ENCODE measurements at regions not wholly inside any gene's neighbourhood (a gene's known extent, or its start where the extent isn't known, plus 50 kb on each side); places are given as distances from the start of the nearest gene placed in this dataset.

DNA sequence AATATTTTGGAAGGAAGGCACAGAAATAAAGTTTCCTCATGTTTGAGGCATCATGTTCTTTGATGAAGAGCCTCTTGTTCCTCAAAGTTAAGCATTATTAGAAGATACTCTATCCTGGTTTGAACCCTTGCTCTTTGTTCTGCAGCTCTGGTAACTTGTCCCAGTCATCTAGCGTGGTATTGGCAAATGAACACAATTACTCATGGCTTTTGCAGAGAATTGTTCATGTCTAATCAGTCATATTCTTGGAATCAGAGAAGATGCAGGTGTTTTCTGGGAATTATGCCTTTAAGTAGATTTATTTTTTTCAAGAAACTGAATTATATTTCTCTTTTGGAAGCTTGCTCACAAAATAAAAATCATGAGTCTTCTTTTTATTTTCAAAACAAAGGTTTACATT is 52.9 kb upstream of the HPGDS start:
- no peaks in the 10 kb centered on the region for H3K4me1 ChIP-seq
- no peak overlapping the region for H3K27ac ChIP-seq
- no peak for DNase-seq
- H3K27me3 ChIP-seq: no peaks in the 10 kb centered on the region
- H3K9me3 ChIP-seq: no peaks in the 10 kb centered on the region
- TF ChIP-seq CTCF (IDR thresholded peaks at IDR 0.05): no peak
- intact Hi-C loops (cut with DNase I; ENCODE audit: low total_unique reads): no loop called here
- H3K36me3 ChIP-seq: no peaks in the 10 kb centered on the region
- no peak overlapping the region for H3K4me3 ChIP-seq

- H3K4me3 ChIP-seq: no peak overlapping the region
- no peak for TF ChIP-seq CTCF (IDR thresholded peaks at IDR 0.05)
- no peak overlapping the region for H3K27ac ChIP-seq
- H3K27me3 ChIP-seq: no peaks in the 10 kb centered on the region
- no peaks in the 10 kb centered on the region for H3K9me3 ChIP-seq
- no peaks in the 10 kb centered on the region for H3K4me1 ChIP-seq
- H3K36me3 ChIP-seq: no peaks in the 10 kb centered on the region
- DNase-seq: no peak
- intact Hi-C loops (cut with DNase I; ENCODE audit: low total_unique reads): no loop called here
Observed at GRCh38 chr4:94396984-94397383, 54.3 kb upstream of the HPGDS start.

- intact Hi-C loops (cut with DNase I; ENCODE audit: low total_unique reads): no loop called here
- Histone ChIP-seq H3K27ac (no peak overlapping the region), H3K27me3 (no peaks in the 10 kb centered on the region), H3K4me3 (no peak overlapping the region), H3K4me1 (no peaks in the 10 kb centered on the region), H3K36me3 (no peaks in the 10 kb centered on the region), H3K9me3 (no peaks in the 10 kb centered on the region)
- no peak for TF ChIP-seq CTCF (IDR thresholded peaks at IDR 0.05)
- DNase-seq: no peak
Observed at GRCh38 chr4:94397635-94398034, 54.1 kb upstream of the PDLIM5 start.

GRCh38 chr4:94399277-94399676 is 52.5 kb upstream of the PDLIM5 start:
- no peak for DNase-seq
- intact Hi-C loops (cut with DNase I; ENCODE audit: low total_unique reads): no loop called here

DNA sequence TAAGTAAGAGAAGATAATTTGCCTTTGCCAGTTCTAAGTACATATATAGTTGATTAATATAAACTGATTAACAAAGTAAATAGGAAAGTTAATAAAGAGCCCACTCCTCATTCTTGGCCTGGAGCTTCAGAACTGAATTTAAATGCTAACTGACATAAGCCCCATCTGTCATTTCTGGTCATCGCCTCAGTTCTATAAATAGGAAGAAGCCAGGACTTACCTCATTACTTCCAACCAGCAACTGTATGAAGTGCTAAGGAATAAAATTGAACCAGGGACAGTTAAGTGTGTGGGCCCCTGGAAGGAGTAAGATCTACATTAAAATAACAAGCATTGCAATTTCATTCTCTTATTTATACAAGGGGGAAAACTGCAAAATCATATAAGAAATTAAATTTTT is 52.0 kb upstream of the PDLIM5 start:
- intact Hi-C loops (cut with DNase I; ENCODE audit: low total_unique reads): loop anchor here (10.0 kb wide), 1 partner anchor 725 kb away; no protein-coding TSS in a partner anchor
- TF ChIP-seq CTCF (IDR thresholded peaks at IDR 0.05): no peak

More at GRCh38 chr4:94399277-94399676, 52.5 kb upstream of the PDLIM5 start:
- Histone ChIP-seq H3K27me3 (no peaks in the 10 kb centered on the region), H3K36me3 (no peaks in the 10 kb centered on the region), H3K4me3 (no peak overlapping the region), H3K9me3 (no peaks in the 10 kb centered on the region), H3K27ac (no peak overlapping the region), H3K4me1 (peaks cover 0 to 5% (median 0%) of the 10 kb centered on the region in 4 donors)
- no peak for TF ChIP-seq CTCF (IDR thresholded peaks at IDR 0.05)

DNA sequence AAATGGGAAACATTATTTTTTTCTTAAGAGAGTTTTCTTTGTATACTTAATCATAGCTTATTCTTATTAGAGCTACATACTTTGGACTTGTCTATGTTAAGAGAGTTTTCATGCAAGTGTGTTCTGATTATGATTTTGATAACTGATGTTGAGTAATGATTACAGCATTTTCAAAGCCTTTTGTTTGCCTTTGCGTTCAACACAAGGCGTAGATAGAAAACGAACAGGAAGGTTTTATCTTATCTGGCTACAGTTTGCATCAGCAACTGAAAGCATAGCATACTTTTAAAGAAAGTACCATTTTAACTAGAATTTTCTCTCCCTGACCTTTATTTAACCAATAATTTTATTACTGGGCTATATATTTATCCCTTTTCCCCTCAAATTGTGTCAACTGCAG is 51.6 kb upstream of the PDLIM5 start:
- intact Hi-C loops (cut with DNase I; ENCODE audit: low total_unique reads): loop anchor here (10.0 kb wide), 1 partner anchor 725 kb away; no protein-coding TSS in a partner anchor
- H3K9me3 ChIP-seq: no peaks in the 10 kb centered on the region
- no peak overlapping the region for H3K4me3 ChIP-seq
- H3K36me3 ChIP-seq: no peaks in the 10 kb centered on the region
- no peak for TF ChIP-seq CTCF (IDR thresholded peaks at IDR 0.05)
- H3K4me1 ChIP-seq: peaks cover 0 to 5% (median 0%) of the 10 kb centered on the region in 4 donors
- DNase-seq: no peak
- no peak overlapping the region for H3K27ac ChIP-seq
- no peaks in the 10 kb centered on the region for H3K27me3 ChIP-seq

More for the DNA sequence above, 52.0 kb upstream of the PDLIM5 start:
- Histone ChIP-seq H3K36me3 (no peaks in the 10 kb centered on the region), H3K4me3 (no peak overlapping the region), H3K27ac (no peak overlapping the region), H3K27me3 (no peaks in the 10 kb centered on the region), H3K9me3 (no peaks in the 10 kb centered on the region), H3K4me1 (peaks cover 0 to 5% (median 0%) of the 10 kb centered on the region in 4 donors)
- no peak for DNase-seq

All from tibial artery (tissue), 4 donors.